Body of pancreas (tissue), 4 donors: ENCODE measurements at regions not wholly inside any gene's neighbourhood (a gene's known extent, or its start where the extent isn't known, plus 50 kb on each side); places are given as distances from the start of the nearest gene placed in this dataset.

ENCODE experiments used
- POLR2A ChIP-seq, 3 donors: fragments of 450-650 bp; IDR thresholded peaks; one replicate each; pipeline ENCODE4 v1.6.1; 2016; ENCODE audit warnings: antibody characterized with exemption in 3 of 3, mild to moderate bottlenecking in 2 of 3
- TF ChIP-seq, protein P1 (sequence below), 7 experiments: fragments of 450-650 bp in 4 of 7; fragments of 200-600 bp in 3 of 7; sonication (generic) in 3 of 7; IDR thresholded peaks; one replicate each; pipeline ENCODE4 v1.5.1; 2016 to 2019; ENCODE audit warnings: antibody characterized with exemption in 7 of 7

- TF ChIP-seq, protein P1, sequence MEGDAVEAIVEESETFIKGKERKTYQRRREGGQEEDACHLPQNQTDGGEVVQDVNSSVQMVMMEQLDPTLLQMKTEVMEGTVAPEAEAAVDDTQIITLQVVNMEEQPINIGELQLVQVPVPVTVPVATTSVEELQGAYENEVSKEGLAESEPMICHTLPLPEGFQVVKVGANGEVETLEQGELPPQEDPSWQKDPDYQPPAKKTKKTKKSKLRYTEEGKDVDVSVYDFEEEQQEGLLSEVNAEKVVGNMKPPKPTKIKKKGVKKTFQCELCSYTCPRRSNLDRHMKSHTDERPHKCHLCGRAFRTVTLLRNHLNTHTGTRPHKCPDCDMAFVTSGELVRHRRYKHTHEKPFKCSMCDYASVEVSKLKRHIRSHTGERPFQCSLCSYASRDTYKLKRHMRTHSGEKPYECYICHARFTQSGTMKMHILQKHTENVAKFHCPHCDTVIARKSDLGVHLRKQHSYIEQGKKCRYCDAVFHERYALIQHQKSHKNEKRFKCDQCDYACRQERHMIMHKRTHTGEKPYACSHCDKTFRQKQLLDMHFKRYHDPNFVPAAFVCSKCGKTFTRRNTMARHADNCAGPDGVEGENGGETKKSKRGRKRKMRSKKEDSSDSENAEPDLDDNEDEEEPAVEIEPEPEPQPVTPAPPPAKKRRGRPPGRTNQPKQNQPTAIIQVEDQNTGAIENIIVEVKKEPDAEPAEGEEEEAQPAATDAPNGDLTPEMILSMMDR (IDR thresholded peaks at IDR 0.05): no peak
- TF ChIP-seq POLR2A (IDR thresholded peaks at IDR 0.05): no peak
These were observed 322.4 kb upstream of the KLF6 start for GRCh38 chr10:4107285-4107851.
